IMR-90 (cell line): ENCODE measurements at regions not wholly inside any gene's neighbourhood (a gene's known extent, or its start where the extent isn't known, plus 50 kb on each side); places are given as distances from the start of the nearest gene placed in this dataset.
"Not testable (repeated sequence)": the region's sequence is repeated elsewhere in the genome, so short reads cannot be mapped to it uniquely, and the experiment has no call there.

Experiments
- ATAC-seq: fragments of 200-7000 bp; cut with Tn5 transposase; 2 replicates; pipeline ENCODE4 v1.9.1; 2020; ENCODE audit warnings: low read depth, mild to moderate bottlenecking, moderate library complexity
- BruUV-seq: library from RNA; stranded (reverse); fragments of 400-500 nt; replicated peaks from 2 replicates; lab custom pipeline; 2021; lab: Mats Ljungman, UMichigan
- CTCF ChIA-PET: fragments of 300-600 bp; formaldehyde crosslinking; extraction: SDS; loops from one replicate; lab custom pipeline; 2021; ENCODE audit warnings: antibody characterized with exemption; lab: Yijun Ruan, JAX
- POLR2A ChIA-PET: fragments of 300-600 bp; sonication (Branson Sonifier 250); formaldehyde crosslinking; loops from one replicate; lab custom pipeline; 2022; ENCODE audit warnings: antibody characterized with exemption; ENCODE audit not compliant: unreplicated experiment; lab: Charles Lee
- DNase-seq: peaks from one replicate; pipeline ENCODE4 v3.0.0; 2013
- H2AFZ ChIP-seq: replicated peaks from 2 replicates; pipeline ENCODE3; 2013; ENCODE audit warnings: low read length, mild to moderate bottlenecking; ENCODE audit not compliant: poor library complexity
- H2AK5ac ChIP-seq: 2 replicates; pipeline ENCODE4 v1.6.1; 2013; ENCODE audit warnings: low read depth, low read length, inconsistent platforms
- H2AK9ac ChIP-seq: replicated peaks from 2 replicates; pipeline ENCODE3; 2013; ENCODE audit warnings: mild to moderate bottlenecking, low read depth, low read length, moderate library complexity; ENCODE audit not compliant: poor library complexity
- H2BK120ac ChIP-seq: 2 replicates; pipeline ENCODE4 v1.6.1; 2013; ENCODE audit warnings: low read depth, low read length, inconsistent platforms
- H2BK15ac ChIP-seq: 3 replicates; pipeline ENCODE4 v1.6.1; 2013; ENCODE audit warnings: low read depth, low read length, inconsistent platforms
- H2BK20ac ChIP-seq: 2 replicates; pipeline ENCODE4 v1.6.1; 2013; ENCODE audit warnings: low read depth, mild to moderate bottlenecking, inconsistent platforms, low read length, moderate library complexity
- H2BK5ac ChIP-seq: 2 replicates; pipeline ENCODE4 v1.6.1; 2013; ENCODE audit warnings: mild to moderate bottlenecking, low read depth, low read length, inconsistent platforms; ENCODE audit not compliant: poor library complexity, severe bottlenecking
- H3K14ac ChIP-seq: replicated peaks from 2 replicates; pipeline ENCODE4 v1.6.1; 2013; ENCODE audit warnings: low read depth, low read length, inconsistent platforms
- H3K18ac ChIP-seq: 2 replicates; pipeline ENCODE4 v1.6.1; 2013; ENCODE audit warnings: low read depth, low read length, control low read depth
- H3K23ac ChIP-seq: 2 replicates; pipeline ENCODE4 v1.6.1; 2013; ENCODE audit warnings: low read depth, low read length, inconsistent platforms
- H3K27ac ChIP-seq: 2 replicates; pipeline ENCODE4 v1.5.1; 2013; ENCODE audit warnings: mild to moderate bottlenecking, control low read depth, low read length; ENCODE audit not compliant: insufficient read depth
- H3K27me3 ChIP-seq: 2 replicates; pipeline ENCODE4 v1.6.1; 2013; ENCODE audit warnings: low read length; ENCODE audit not compliant: control insufficient read depth, insufficient read depth
- H3K36me3 ChIP-seq: 2 replicates; pipeline ENCODE4 v1.6.1; 2013; ENCODE audit warnings: low read length, mixed read lengths; ENCODE audit not compliant: control insufficient read depth, insufficient read depth
- H3K4ac ChIP-seq: 2 replicates; pipeline ENCODE4 v1.6.1; 2013; ENCODE audit warnings: low read depth, low read length, inconsistent platforms
- H3K4me1 ChIP-seq: 2 replicates; pipeline ENCODE4 v1.6.1; 2013; ENCODE audit warnings: low read length, mixed read lengths; ENCODE audit not compliant: control insufficient read depth, insufficient read depth
- H3K4me2 ChIP-seq: 2 replicates; pipeline ENCODE4 v1.6.1; 2013; ENCODE audit warnings: low read depth, mild to moderate bottlenecking, control low read depth, low read length, moderate library complexity
- H3K4me3 ChIP-seq: 2 replicates; pipeline ENCODE4 v1.5.1; 2013; ENCODE audit warnings: low read depth, mild to moderate bottlenecking, control low read depth, low read length, moderate library complexity; ENCODE audit not compliant: insufficient read depth
- H3K56ac ChIP-seq: 2 replicates; pipeline ENCODE4 v1.6.1; 2013; ENCODE audit warnings: low read length, inconsistent platforms; ENCODE audit not compliant: insufficient read depth; ENCODE audit errors: extremely low read depth
- H3K79me1 ChIP-seq, 2 experiments: 2 replicates each; pipeline ENCODE4 v1.6.1; 2013; ENCODE audit warnings: low read length in 2 of 2, inconsistent platforms in 1 of 2, low read depth in 1 of 2
- H3K9ac ChIP-seq: 2 replicates; pipeline ENCODE4 v1.6.1; 2013; ENCODE audit warnings: low read depth, low read length, control low read depth
- H3K9me1 ChIP-seq: 2 replicates; pipeline ENCODE4 v1.6.1; 2013; ENCODE audit warnings: low read length, inconsistent platforms; ENCODE audit not compliant: insufficient read depth
- H3K9me3 ChIP-seq: 2 replicates; pipeline ENCODE4 v1.6.1; 2013; ENCODE audit warnings: low read length; ENCODE audit not compliant: control insufficient read depth, insufficient read depth
- H4K20me1 ChIP-seq: 2 replicates; pipeline ENCODE4 v1.6.1; 2013; ENCODE audit warnings: low read length, inconsistent platforms; ENCODE audit not compliant: insufficient read depth
- H4K5ac ChIP-seq: 2 replicates; pipeline ENCODE4 v1.6.1; 2013; ENCODE audit warnings: mild to moderate bottlenecking, low read depth, low read length, control low read depth
- H4K8ac ChIP-seq, 2 experiments: 2 replicates each; pipeline ENCODE4 v1.6.1; 2013; ENCODE audit warnings: low read depth in 2 of 2, low read length in 2 of 2, control low read depth in 1 of 2, inconsistent platforms in 1 of 2
- H4K91ac ChIP-seq: 2 replicates; pipeline ENCODE4 v1.6.1; 2013; ENCODE audit warnings: low read depth, low read length, inconsistent platforms; ENCODE audit not compliant: insufficient read depth
- WGBS, 2 experiments: methylation state at CpG; one replicate each; pipeline versions ENCODE4 v1.1.5 to v1.1.7; 2013; ENCODE audit warnings: missing lambda C conversion rate in 2 of 2; ENCODE audit not compliant: insufficient read length in 1 of 2; ENCODE audit errors: extremely low coverage in 2 of 2; 5-methylcytosine and 5-hydroxymethylcytosine counted together
- dilution Hi-C: fragments of 300-500 bp; cut with HindIII; formaldehyde crosslinking; loops from one replicate; pipeline ENCODE4 v1.14.3; 2018; ENCODE audit warnings: low sequenced_read_pairs; ENCODE audit not compliant: unreplicated experiment
- in situ Hi-C: fragments of 300-500 bp; cut with MboI; formaldehyde crosslinking; loops from 3 replicates; pipeline ENCODE4 v1.14.3; 2019; ENCODE audit warnings: low sequenced_read_pairs, inconsistent platforms, mixed read lengths
- intact Hi-C: fragments of 100-400 bp; cut with micrococcal nuclease; formaldehyde crosslinking; loops from 2 replicates; pipeline ENCODE4 v1.10.0; 2022

DNA sequence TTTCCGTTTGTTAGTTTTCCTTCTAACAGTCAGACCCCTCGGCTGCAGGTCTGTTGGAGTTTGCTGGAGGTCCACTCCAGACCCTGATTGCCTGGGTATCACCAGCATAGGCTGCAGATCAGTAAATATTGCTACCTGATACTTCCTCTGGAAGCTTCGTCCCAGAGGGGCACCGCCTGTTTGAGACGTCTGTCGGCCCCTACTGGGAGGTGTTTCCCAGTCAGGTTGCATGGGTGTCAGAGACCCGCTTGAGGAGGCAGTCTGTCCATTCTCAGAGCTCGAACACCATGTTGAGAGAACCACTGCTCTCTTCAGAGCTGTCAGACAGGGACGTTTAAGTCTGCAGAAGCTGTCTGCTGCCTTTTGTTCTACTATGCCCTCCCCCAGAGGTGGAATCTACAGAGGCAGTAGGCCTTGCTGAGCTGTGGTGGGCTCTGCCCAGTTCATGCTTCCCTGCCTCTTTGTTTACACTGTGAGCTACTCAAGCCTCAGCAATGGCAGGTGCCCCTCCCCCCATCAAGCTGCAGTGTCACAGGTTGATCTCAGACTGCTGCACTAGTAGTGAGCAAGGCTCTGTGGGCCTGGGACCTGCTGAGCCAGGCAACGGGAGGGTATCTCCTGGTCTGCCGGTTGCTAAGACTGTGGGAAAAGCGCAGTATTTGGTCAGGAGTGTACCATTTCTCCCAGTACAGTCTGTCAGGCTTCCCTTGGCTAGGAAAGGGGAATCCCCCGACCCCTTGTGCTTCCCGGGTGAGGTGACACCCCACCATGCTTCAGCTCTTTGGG lies 74.4 kb upstream of the TOP3B start:
- H4K91ac ChIP-seq, H2BK20ac ChIP-seq, H3K14ac ChIP-seq, H3K4me3 ChIP-seq, ATAC-seq, H3K36me3 ChIP-seq, DNase-seq, H2BK5ac ChIP-seq, H2AFZ ChIP-seq, H3K23ac ChIP-seq, H2BK15ac ChIP-seq, BruUV-seq, H2AK9ac ChIP-seq, H4K8ac ChIP-seq, H3K4me1 ChIP-seq, H2BK120ac ChIP-seq, H3K4me2 ChIP-seq, H3K9me3 ChIP-seq, H3K9ac ChIP-seq, H4K5ac ChIP-seq, CTCF ChIA-PET, POLR2A ChIA-PET, H3K27ac ChIP-seq, H4K20me1 ChIP-seq, H3K79me1 ChIP-seq, in situ Hi-C loops, H3K56ac ChIP-seq, H3K9me1 ChIP-seq, intact Hi-C loops, H3K18ac ChIP-seq, H3K4ac ChIP-seq, dilution Hi-C loops, H2AK5ac ChIP-seq: not testable (repeated sequence)
- H3K27me3 ChIP-seq: peaks cover 27% of the 10 kb centered on the region
- WGBS, 2 experiments: 40% methylated on average over 9 of the region's 14 CpGs; no CpG with 5 or more reads in 1 of the 2 experiments

DNA sequence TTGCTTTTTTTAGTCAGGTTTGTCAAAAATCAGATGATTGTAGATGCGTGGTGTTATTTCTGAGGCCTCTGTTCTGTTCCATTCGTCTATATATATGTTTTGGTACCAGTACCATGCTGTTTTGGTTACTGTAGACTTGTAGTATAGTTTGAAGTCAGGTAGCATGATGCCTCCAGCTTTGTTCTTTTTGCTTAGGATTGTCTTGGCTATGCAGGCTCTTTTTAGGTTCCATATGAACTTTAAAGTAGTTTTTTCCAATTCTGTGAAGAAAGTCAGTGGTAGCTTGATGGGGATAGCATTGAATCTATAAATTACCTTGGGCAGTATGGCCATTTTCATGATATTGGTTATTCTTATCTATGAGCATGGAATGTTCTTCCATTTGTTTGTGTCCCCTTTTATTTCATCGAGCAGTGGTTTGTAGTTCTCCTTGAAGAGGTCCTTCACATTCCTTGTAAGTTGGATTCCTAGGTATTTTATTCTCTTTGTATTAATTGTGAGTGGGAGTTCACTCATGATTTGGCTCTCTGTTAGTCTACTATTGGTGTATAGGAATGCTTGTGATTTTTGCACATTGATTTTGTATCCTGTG lies 70.1 kb upstream of the TOP3B start:
- in situ Hi-C loops, H4K5ac ChIP-seq, H3K56ac ChIP-seq, H2BK15ac ChIP-seq, ATAC-seq, H4K91ac ChIP-seq, H3K4ac ChIP-seq, H3K27ac ChIP-seq, dilution Hi-C loops, H2BK120ac ChIP-seq, intact Hi-C loops, H4K20me1 ChIP-seq, H3K4me2 ChIP-seq, H3K9me3 ChIP-seq, H2AFZ ChIP-seq, CTCF ChIA-PET, H2AK5ac ChIP-seq, H2BK5ac ChIP-seq, H3K36me3 ChIP-seq, H3K18ac ChIP-seq, BruUV-seq, H3K79me1 ChIP-seq, H3K14ac ChIP-seq, H2BK20ac ChIP-seq, H2AK9ac ChIP-seq, POLR2A ChIA-PET, H3K23ac ChIP-seq, H3K9me1 ChIP-seq, H3K4me3 ChIP-seq, H4K8ac ChIP-seq, H3K9ac ChIP-seq, DNase-seq, H3K4me1 ChIP-seq: not testable (repeated sequence)
- no CpG with 5 or more reads among the region's 3 CpGs for WGBS, 2 experiments
- H3K27me3 ChIP-seq: peaks cover 13% of the 10 kb centered on the region
